Body of pancreas (tissue), 4 donors: ENCODE measurements at regions not wholly inside any gene's neighbourhood (a gene's known extent, or its start where the extent isn't known, plus 50 kb on each side); places are given as distances from the start of the nearest gene placed in this dataset.
"Not testable (repeated sequence)": the region's sequence is repeated elsewhere in the genome, so short reads cannot be mapped to it uniquely, and the experiment has no call there.

ENCODE experiments used
- POLR2A ChIP-seq, 3 donors: fragments of 450-650 bp; IDR thresholded peaks; one replicate each; pipeline ENCODE4 v1.6.1; 2016; ENCODE audit warnings: antibody characterized with exemption in 3 of 3, mild to moderate bottlenecking in 2 of 3
- TF ChIP-seq, protein P1 (sequence below), 7 experiments: fragments of 450-650 bp in 4 of 7; fragments of 200-600 bp in 3 of 7; sonication (generic) in 3 of 7; IDR thresholded peaks; one replicate each; pipeline ENCODE4 v1.5.1; 2016 to 2019; ENCODE audit warnings: antibody characterized with exemption in 7 of 7

DNA sequence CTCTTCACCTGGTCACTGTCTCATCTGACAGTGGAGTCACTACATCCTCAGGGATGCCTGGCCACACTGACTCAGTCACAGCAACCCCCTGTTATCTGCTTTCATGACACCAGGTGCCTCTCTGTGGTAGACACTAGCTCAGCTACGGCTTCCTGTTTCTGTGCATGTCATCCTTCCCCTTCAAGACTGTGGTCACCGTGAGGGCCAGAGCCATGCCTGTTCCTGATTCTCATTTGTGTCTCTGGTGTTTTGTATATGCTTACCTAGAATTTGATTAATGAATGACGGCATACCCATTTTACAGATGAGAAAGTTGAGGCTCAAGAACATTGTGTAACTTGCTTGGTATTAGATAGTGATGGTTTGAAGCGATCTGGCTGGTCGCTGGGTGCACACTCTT lies 70.3 kb upstream of the KRTAP5-11 start:
- TF ChIP-seq, protein P1, sequence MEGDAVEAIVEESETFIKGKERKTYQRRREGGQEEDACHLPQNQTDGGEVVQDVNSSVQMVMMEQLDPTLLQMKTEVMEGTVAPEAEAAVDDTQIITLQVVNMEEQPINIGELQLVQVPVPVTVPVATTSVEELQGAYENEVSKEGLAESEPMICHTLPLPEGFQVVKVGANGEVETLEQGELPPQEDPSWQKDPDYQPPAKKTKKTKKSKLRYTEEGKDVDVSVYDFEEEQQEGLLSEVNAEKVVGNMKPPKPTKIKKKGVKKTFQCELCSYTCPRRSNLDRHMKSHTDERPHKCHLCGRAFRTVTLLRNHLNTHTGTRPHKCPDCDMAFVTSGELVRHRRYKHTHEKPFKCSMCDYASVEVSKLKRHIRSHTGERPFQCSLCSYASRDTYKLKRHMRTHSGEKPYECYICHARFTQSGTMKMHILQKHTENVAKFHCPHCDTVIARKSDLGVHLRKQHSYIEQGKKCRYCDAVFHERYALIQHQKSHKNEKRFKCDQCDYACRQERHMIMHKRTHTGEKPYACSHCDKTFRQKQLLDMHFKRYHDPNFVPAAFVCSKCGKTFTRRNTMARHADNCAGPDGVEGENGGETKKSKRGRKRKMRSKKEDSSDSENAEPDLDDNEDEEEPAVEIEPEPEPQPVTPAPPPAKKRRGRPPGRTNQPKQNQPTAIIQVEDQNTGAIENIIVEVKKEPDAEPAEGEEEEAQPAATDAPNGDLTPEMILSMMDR (IDR thresholded peaks at IDR 0.05) = not testable (repeated sequence)
- not testable (repeated sequence) for TF ChIP-seq POLR2A (IDR thresholded peaks at IDR 0.05)
